Stimulated activated CD8-positive, alpha-beta memory T cell treated with anti-CD3 and anti-CD28 coated beads, Interleukin-7, amount 100 ng/mL, for 4 hours (primary cell): ENCODE measurements at regions not wholly inside any gene's neighbourhood (a gene's known extent, or its start where the extent isn't known, plus 50 kb on each side); places are given as distances from the start of the nearest gene placed in this dataset.
"Not testable (repeated sequence)": the region's sequence is repeated elsewhere in the genome, so short reads cannot be mapped to it uniquely, and the experiment has no call there.

Source experiments
- DNase-seq, 2 donors: peaks; one replicate each; pipeline ENCODE4 v3.0.0-alpha.2; 2020; ENCODE audit warnings: low read depth in 2 of 2

DNA sequence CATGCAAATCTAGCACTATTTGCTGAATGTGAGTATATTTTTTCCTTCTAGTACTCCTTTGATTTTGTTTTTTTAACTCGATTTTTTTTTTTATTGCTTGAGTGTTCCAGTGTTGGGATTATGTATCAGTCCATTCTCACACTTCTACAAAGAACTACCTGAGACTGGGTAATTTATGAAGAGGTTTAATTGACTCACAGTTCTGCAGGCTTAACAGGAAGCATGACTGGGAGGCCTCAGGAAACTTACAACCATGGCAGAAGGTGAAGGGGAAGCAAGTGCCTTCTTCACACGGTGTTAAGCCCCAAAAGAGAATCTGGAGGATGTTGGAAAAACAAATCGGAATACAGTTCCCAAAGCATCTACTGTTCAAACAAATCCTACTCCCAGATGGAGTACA, 69.1 kb downstream of the ZNF518B start:
- DNase-seq = not testable (repeated sequence)

- DNase-seq = no peak
Observed at GRCh38 chr4:10385994-10386394, 71.2 kb downstream of the ZNF518B start.

DNA sequence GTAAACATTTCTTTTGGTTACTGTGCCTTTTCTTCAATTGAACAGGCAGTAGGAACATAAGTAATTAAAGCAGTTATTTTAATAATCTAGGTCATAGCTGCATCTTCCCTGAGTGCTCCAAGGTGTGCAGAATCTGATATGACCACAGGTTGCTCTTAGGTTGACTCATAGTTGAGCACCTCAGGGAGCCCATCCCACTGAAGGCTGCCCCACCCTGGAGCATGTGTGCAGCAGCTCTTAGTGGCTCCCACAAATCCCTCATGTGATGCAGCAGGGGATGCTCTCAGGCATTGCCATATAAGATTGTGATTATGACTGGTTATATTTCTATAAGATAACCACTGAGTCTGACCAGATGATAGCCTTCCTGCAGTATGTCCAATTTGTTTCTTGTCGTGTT, 72.3 kb downstream of the ZNF518B start:
- DNase-seq = no peak

GRCh38 chr4:10383417-10383816, 73.8 kb downstream of the ZNF518B start:
- no peak for DNase-seq

GRCh38 chr4:10382171-10382570, 75.1 kb downstream of the ZNF518B start:
- not testable (repeated sequence) for DNase-seq

- no peak for DNase-seq
Observed at GRCh38 chr4:10381146-10381545, 76.1 kb downstream of the ZNF518B start.

DNA sequence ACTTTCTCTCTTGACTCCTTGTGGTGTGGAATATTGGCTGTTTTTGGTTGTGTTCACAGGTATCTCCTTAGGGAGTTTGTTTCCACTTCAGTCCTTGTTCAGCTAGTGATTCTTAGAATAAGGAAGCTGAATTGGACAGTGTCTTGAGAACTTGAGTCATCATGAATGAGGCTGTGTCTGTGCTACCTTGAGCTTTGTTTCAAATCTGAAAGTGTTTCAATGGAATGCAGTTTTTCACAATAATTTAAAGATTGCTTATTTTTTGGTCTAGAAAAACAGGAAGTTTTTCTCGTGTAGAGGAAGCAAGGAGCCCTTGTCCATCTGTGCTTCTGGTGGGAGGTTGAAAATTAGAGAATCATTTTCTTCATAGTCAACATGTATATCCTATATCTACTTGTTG, 76.5 kb downstream of the ZNF518B start:
- DNase-seq = no peak

DNA sequence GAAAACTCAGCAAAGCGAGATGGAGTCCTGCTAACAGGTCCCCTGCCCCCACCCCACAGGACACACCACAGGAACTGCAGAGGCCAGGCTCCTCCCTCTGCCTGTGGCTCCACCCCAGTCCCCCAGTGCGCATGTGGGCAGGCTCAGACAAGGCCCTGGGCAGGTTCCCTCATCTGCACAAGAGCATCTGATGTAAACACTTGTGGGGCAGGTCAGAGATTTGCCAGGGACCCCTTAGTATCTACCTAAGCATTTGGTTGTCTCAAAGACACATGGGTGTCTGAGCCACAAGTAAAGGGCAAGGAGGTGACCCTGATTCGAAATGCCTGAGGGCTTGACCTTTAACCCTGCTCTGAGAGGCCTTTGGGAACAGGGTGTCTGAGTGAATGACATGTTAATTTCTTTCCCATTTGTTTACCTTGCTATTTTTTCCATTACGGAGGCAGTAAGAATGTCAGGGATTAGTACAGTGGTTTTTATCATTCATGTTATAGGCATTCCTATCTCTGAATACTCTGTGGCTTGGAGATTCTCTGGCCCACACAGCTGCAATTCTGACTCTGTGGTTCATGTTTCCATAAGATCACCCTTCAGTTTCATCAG, 85.3 kb downstream of the ZNF518B start:
- DNase-seq = no peak

DNA sequence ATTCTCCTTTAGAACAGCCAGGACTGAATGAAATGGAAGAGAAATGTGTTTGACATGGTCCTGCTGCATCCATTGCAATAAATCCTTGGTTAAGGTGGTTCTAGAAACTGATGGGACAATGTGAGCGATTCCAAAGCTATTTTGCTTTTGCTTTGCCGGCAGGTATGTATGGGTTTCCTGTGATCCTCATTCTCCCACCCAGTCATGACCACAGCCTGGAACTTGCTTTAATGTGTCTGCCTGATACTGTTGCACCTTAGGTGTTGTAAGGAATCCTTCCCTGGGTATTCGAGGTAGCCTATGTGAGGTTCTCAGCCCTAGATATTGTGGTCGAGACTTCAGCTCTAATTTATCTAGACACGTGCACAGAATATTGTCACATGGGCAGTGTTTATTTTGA, 86.1 kb downstream of the ZNF518B start:
- DNase-seq = no peak

DNA sequence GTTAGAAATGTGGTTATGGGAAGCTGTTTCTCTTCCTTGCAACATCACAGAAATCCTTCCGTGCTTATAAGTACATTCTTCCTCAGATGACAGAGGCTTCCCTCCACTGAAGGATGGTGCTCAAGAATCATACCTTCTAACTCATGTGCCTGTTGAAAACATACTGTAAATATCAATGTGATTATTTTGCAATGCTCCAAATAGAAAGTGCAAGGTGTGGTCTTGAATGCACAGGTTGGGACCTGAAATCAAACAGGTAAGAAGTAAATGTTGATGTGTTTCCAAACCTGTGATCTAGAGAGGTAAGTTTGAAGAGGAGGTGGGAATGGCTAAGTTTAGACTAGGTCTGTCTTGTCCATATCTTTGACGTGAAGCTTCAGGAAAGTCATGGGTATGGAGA, 87.7 kb downstream of the ZNF518B start:
- DNase-seq = no peak

DNA sequence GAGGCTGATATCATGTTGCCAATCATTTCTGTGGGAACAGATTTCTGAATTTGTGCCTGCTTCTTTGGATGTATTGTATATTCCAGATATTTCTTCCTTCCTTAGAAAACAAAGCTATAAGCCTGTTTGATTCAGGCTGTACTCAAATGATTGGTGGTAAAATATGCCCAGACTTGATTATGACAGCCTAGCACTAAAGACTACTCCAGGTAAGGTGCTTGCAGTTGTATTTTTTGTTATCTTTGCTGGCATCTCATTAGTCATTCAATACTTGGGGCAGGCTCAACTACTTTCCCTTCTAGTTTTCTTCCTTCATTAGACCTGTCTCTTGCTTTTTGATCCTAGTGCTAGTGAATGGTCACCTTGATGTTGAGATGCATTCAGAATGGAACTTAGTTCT, 90.6 kb downstream of the ZNF518B start:
- DNase-seq = no peak

- no peak for DNase-seq
Observed at GRCh38 chr4:10364194-10364593, 93.0 kb downstream of the ZNF518B start.

DNA sequence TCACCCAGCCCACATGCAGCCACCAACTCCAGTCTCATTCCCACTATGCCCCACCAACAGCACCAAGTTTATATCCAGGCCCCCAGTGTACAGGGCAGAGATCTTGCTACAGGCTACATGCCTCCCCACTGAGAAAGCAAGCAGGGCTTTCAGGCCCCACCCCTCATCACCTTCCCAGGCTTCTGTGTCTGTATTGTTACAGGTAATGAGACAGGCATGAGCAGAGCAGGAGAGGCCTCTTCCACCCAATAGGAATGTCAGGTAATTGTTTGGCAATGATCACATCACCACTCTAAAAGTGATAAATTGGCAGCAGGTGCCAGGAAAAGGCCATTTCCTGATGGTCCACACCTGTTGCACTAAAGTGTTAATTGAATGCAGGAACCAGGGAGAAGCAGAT, 102.5 kb downstream of the ZNF518B start:
- DNase-seq = no peak

GRCh38 chr4:10354225-10354624, 103.0 kb downstream of the ZNF518B start:
- DNase-seq = no peak

DNA sequence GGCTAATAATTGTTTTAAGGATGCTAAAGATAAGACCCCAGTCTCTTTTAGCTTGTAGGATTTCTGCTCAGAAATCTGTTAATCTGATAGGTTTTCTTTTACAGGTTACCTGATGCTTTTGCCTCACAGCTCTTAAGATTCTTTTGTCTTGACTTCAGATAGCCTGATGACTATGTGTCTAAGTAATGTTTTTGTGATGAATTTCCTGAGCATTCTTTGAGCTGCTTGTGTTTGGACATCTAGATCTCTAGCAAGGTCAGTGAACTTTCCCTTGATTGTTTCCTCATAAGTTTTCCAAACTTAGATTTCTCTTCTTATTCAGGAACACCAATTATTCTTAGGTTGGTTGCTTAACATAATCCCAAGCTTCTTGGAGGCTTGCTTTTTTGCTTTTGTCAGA, 104.1 kb downstream of the ZNF518B start:
- no peak for DNase-seq

GRCh38 chr4:10348241-10348640, 109.0 kb downstream of the ZNF518B start:
- no peak for DNase-seq

- no peak for DNase-seq
Observed at GRCh38 chr4:10347815-10348214, 109.4 kb downstream of the ZNF518B start.

DNA sequence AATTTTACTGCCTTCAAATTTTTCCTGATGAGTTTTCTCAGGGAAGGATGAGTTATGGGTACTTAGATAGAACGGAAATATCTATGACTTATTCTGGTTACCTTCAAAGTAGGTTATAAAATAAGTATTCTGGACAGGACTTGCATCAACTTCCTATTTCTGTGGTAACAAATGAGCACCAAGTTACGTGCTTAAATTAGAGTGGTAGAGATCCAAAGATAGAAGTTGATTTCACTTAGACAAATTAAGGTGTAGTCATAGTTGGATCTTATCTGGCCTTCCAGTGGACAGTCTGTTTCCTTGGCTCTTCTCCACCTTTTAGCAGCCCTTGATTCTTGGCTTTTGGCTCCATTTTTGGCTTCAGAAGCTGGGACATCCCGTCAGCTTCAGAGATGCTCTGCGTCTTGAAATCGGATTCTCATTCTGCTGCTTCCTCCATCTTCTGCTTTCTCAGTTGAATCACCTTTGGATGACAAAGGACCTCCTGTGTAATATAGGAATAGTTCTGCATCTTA, 109.9 kb downstream of the ZNF518B start:
- DNase-seq = no peak

DNA sequence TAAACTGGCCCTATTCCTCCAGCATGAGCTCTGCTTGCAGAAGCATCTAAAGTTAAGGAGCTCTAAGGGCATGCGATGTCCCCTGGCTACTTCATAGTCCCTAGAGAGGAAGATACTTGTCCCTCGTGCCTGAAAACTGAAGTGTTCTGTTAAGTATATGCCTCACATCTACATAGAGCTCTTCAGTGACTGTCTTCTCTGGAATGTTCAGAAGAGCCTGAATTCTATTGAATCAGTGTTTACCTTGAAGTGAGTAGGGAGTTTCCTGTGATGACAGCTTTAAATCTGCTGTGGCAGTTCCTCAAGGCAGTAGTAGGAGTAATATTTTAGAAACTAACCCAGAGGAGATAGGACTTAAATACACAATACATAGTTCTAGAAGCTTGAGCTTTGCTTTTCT, 111.2 kb downstream of the ZNF518B start:
- DNase-seq = no peak

- no peak for DNase-seq
Observed at GRCh38 chr4:10345381-10345784, 111.8 kb downstream of the ZNF518B start.

GRCh38 chr4:10344824-10345223, 112.4 kb downstream of the ZNF518B start:
- DNase-seq = no peak

GRCh38 chr4:10343656-10344055, 113.6 kb downstream of the ZNF518B start:
- no peak for DNase-seq

DNA sequence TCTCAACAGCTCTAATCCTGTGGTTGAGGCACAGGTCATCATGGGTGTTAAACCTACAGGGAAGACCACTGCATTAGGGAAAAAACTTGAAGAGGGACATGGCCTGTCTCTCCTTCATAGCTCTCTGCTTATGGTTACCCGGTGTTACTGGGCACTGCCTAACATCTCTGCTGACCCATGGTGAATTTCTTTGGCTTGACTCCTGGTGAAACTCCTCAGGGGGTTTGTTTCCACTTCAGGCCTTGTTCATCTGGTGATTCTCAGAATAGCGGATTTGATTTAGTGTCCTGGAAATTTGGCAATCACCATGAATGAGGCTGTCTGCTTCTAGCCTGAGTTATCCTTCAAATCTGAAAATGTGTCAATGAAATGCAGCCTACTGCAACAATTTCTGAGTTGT, 114.4 kb downstream of the ZNF518B start:
- DNase-seq = no peak

DNA sequence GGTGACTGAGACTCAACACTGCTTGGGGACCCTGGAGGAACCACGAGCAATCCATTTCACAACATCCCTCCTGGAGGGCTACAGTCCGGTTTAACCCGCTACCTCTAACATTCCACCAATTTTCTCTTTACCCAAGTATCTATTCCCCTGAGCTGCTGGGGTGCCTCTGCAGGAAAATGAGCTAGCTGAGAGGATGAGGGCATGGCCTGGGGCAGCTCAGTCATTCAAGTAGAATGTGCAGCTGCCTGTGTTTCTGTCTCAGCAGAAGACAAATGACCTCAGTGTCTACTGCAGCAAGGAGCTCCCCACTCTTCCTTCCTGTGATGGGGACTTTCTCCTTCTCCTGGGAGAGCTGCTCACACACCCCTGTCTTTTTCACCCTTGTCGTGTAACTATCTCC, 120.8 kb downstream of the ZNF518B start:
- DNase-seq = no peak
